ENCODE measurements at regions not wholly inside any gene's neighbourhood (a gene's known extent, or its start where the extent isn't known, plus 50 kb on each side); places are given as distances from the start of the nearest gene placed in this dataset.

DNA sequence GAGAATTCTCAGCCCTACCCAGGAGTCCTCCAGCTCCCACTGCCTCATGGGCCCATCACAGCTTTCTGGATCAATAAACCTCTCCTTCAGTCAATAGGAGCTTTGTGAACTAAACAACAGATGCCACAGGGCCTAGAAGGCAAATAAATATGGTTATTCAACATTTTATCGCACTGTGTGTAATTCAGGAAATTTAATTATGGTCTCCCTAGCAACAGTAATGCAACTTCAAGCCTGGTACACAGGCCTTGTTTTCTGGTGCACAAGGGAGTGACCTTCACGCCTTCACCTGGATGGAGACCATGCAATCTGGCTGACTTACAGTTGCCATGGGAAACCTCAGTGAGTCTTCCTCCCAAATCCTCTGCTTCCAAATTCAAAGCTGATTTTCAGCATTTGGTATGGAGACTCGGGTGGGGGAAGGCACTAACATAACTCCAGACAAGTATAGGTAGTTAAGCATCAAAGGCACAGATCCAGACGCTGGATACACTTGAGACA is 441.0 kb upstream of the NPVF start:
- CTCF ChIA-PET = interaction anchor here (2.3 kb wide), 1 partner anchor 9 kb away, joined by 8 read pairs; no protein-coding TSS in a partner anchor
- POLR2A ChIA-PET = no interaction called here
- no peak for DNase-seq (ENCODE audit: extremely low spot score)
- TF ChIP-seq, protein P1, sequence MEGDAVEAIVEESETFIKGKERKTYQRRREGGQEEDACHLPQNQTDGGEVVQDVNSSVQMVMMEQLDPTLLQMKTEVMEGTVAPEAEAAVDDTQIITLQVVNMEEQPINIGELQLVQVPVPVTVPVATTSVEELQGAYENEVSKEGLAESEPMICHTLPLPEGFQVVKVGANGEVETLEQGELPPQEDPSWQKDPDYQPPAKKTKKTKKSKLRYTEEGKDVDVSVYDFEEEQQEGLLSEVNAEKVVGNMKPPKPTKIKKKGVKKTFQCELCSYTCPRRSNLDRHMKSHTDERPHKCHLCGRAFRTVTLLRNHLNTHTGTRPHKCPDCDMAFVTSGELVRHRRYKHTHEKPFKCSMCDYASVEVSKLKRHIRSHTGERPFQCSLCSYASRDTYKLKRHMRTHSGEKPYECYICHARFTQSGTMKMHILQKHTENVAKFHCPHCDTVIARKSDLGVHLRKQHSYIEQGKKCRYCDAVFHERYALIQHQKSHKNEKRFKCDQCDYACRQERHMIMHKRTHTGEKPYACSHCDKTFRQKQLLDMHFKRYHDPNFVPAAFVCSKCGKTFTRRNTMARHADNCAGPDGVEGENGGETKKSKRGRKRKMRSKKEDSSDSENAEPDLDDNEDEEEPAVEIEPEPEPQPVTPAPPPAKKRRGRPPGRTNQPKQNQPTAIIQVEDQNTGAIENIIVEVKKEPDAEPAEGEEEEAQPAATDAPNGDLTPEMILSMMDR (IDR thresholded peaks at IDR 0.05; ENCODE audit: control extremely low read depth, extremely low read depth, low read depth, missing control alignments) = no peak

DNA sequence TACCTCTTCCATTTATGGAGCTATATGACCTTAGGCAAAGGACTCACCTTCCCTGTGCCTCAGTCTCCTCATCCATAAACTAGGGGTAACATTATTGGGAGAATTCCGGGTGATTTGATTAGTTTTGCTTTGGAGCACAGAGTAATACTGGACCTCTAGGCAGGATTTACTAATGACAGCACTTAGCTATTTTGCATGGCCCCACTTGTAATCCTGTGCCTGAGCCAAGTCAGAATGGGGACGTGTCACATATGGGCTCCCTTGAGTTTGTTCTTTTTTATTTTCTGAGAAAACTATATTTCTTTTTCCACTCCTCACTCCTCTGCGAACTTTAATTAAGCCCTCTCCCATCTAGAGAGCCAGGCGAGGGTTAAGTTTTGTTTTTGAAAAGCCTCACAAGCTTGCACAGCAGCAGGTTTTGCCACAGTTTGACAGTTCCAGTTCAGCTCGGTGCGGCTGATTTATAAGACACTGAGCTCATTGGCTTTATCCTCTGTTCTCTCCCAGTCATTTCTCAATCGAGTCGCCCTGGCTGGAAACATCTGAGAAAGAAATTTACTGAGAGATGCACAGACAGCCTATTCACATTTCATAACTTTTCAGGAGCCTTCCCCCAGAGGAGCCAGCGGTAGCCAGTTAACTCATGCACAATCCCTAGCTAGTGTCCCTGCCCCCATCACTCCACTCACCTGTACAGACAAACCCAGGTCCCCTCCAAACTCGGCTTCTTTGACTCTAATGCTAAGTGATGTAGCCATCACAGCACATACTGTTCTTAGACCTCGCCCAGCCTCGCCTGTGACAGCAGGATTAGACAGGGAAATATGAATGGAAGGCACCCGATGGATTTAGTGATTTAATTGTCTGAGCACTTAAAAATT is 441.9 kb upstream of the NPVF start:
- ChIA-PET CTCF (interaction anchor here (2.3 kb wide), 1 partner anchor 9 kb away, joined by 8 read pairs; no protein-coding TSS in a partner anchor), POLR2A (no interaction called here)
- no peak for DNase-seq (ENCODE audit: extremely low spot score)
- TF ChIP-seq, protein P1 (IDR thresholded peaks at IDR 0.05; ENCODE audit: control extremely low read depth, extremely low read depth, low read depth, missing control alignments) = no peak

DNA sequence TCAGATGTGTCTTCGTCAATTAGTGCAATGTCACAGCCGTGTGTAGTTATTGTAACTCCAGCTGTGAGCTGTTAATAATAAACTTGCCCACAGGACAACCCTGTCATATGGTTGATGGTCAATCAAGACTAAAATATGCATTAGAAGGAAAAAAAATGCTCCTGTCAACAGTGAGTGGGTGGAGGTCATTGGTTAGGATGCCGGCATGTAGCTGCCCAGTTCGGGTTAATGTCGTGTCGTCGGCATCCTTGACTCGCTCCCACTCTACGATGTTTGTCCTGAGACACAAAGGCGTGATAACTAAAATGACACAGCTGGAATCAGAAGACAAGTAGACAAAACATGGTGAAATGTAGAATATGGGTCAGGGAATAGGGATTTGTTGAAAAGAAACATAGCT is 442.8 kb upstream of the NPVF start:
- CTCF ChIA-PET = interaction anchor here (2.3 kb wide), 1 partner anchor 10 kb away, joined by 8 read pairs; no protein-coding TSS in a partner anchor
- DNase-seq (ENCODE audit: extremely low spot score) = no peak
- POLR2A ChIA-PET = no interaction called here
- TF ChIP-seq, protein P1 (IDR thresholded peaks at IDR 0.05; ENCODE audit: control extremely low read depth, extremely low read depth, low read depth, missing control alignments) = no peak

DNA sequence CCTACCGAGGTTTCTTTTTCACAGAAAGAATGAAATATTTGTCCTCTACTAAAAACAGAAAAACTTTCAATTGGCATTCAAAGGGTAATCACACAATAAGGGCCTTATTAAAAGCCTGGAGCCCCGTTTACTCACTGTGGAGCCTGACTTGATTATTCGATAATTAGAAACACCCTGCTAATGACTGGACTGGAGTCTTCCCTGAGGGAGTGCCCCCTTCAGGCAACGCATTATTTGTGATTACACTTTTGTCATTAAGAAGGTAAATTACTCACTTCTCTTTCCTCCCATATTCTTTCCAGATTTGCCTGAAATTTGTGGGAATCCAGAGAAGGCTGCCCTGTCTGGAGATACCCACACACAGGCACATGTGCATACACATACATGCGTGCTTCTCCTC is 444.2 kb upstream of the NPVF start:
- no peak for DNase-seq (ENCODE audit: extremely low spot score)
- TF ChIP-seq, protein P1 (IDR thresholded peaks at IDR 0.05; ENCODE audit: control extremely low read depth, extremely low read depth, low read depth, missing control alignments) = no peak
- CTCF ChIA-PET = no interaction called here
- POLR2A ChIA-PET = no interaction called here

DNA sequence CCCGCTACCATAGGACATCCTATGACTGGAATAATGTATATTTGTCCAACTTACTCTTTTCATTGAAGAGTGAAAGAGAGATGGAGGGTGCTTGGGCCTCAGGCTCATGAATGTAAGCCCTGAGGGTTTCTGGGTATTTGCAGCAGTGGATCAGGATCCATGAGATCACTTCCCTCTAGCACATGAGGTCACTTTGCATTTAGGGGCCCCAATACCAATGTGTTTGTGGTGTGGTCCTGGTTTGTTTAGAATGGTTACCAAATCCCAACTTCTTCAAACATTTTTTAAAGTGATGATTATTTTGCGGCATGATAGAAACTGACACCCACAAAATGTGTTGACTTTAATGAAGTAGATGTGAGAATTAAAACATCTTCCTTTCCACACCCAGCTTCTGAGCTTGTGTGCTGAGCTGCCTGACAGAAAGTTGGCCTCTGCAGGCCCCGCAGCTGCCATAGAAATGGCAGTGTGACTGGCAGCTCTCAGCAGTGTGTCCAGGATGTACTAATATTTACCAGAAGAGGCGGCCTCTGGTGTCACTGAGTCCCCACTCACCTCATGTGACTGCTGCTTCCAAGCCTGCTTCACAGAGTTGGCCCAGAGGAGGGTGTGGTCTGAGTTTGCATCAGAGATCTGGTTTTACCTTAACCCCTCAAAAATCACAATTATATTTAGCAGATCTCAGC is 447.6 kb upstream of the NPVF start:
- no peak for DNase-seq (ENCODE audit: extremely low spot score)
- POLR2A ChIA-PET = no interaction called here

DNA sequence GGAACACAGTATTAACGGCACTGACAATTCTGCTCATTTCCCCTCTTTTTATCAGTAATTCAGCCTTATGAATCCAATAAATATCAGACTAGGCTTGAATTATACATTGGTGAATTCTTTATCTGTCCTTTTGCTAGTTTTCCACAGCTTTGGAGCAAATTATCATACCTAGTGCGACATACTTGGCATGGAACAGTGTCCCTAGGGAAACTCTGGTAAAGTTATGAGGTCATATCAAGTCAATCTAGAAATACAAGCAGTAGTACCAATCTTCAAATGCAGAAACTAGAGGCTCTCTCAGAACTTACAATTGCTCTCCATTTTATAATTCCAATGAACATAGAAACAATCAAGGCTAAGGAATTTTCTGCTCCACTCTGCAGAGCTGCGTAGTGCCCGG is 449.3 kb upstream of the NPVF start:
- POLR2A ChIA-PET = no interaction called here
- TF ChIP-seq, protein P1 (IDR thresholded peaks at IDR 0.05; ENCODE audit: control extremely low read depth, extremely low read depth, low read depth, missing control alignments) = no peak
- DNase-seq (ENCODE audit: extremely low spot score) = no peak
- CTCF ChIA-PET = no interaction called here

More for the DNA sequence above, 447.6 kb upstream of the NPVF start:
- CTCF ChIA-PET = no interaction called here
- TF ChIP-seq, protein P1 (IDR thresholded peaks at IDR 0.05; ENCODE audit: control extremely low read depth, extremely low read depth, low read depth, missing control alignments) = no peak

All from GM10248 (cell line).